DMS114 treated with DMSO at 0.1 percent for 48 hours (cell line): ENCODE measurements at regions not wholly inside any gene's neighbourhood (a gene's known extent, or its start where the extent isn't known, plus 50 kb on each side); places are given as distances from the start of the nearest gene placed in this dataset.

ENCODE experiments used
- DNase-seq: peaks from one replicate; lab custom pipeline; 2025; ENCODE audit not compliant: unreplicated experiment; lab: John Stamatoyannopoulos, UW

GRCh38 chr16:86797700-86798099 is 219.4 kb downstream of the FOXL1 start:
- no peak for DNase-seq

GRCh38 chr16:86798247-86799041 is 220.1 kb downstream of the FOXL1 start:
- DNase-seq: no peak

- DNase-seq: no peak
Measured at GRCh38 chr16:86799367-86799766, 221.0 kb downstream of the FOXL1 start.

GRCh38 chr16:86800894-86801293 is 222.5 kb downstream of the FOXL1 start:
- DNase-seq: no peak

GRCh38 chr16:86802013-86802412 is 223.7 kb downstream of the FOXL1 start:
- DNase-seq: no peak

GRCh38 chr16:86805188-86805587 is 226.8 kb downstream of the FOXL1 start:
- DNase-seq: no peak

GRCh38 chr16:86806181-86806837 is 228.0 kb downstream of the FOXL1 start:
- no peak for DNase-seq

GRCh38 chr16:86806838-86807351 is 228.5 kb downstream of the FOXL1 start:
- DNase-seq: no peak

GRCh38 chr16:86808863-86809444 is 230.6 kb downstream of the FOXL1 start:
- no peak for DNase-seq

GRCh38 chr16:86809458-86809955 is 231.2 kb downstream of the FOXL1 start:
- DNase-seq: no peak

GRCh38 chr16:86810062-86810461 is 231.7 kb downstream of the FOXL1 start:
- no peak for DNase-seq

GRCh38 chr16:86812363-86812970 is 234.1 kb downstream of the FOXL1 start:
- no peak for DNase-seq

- no peak for DNase-seq
Measured at GRCh38 chr16:86814256-86814655, 235.9 kb downstream of the FOXL1 start.

- DNase-seq: no peak
Measured at GRCh38 chr16:86816930-86817625, 238.7 kb downstream of the FOXL1 start.

- DNase-seq: no peak
Measured at GRCh38 chr16:86818671-86819532, 240.6 kb downstream of the FOXL1 start.

GRCh38 chr16:86819533-86819892 is 241.2 kb downstream of the FOXL1 start:
- DNase-seq: no peak

- no peak for DNase-seq
Measured at GRCh38 chr16:86821895-86822294, 243.5 kb downstream of the FOXL1 start.

- DNase-seq: no peak
Measured at GRCh38 chr16:86823125-86823524, 244.8 kb downstream of the FOXL1 start.

- no peak for DNase-seq
Measured at GRCh38 chr16:86823888-86824671, 245.7 kb downstream of the FOXL1 start.
